ENCODE measurements at regions not wholly inside any gene's neighbourhood (a gene's known extent, or its start where the extent isn't known, plus 50 kb on each side); places are given as distances from the start of the nearest gene placed in this dataset.

GRCh38 chr2:155151472-155151871 is 453.0 kb downstream of the KCNJ3 start:
- TF ChIP-seq, protein P1, sequence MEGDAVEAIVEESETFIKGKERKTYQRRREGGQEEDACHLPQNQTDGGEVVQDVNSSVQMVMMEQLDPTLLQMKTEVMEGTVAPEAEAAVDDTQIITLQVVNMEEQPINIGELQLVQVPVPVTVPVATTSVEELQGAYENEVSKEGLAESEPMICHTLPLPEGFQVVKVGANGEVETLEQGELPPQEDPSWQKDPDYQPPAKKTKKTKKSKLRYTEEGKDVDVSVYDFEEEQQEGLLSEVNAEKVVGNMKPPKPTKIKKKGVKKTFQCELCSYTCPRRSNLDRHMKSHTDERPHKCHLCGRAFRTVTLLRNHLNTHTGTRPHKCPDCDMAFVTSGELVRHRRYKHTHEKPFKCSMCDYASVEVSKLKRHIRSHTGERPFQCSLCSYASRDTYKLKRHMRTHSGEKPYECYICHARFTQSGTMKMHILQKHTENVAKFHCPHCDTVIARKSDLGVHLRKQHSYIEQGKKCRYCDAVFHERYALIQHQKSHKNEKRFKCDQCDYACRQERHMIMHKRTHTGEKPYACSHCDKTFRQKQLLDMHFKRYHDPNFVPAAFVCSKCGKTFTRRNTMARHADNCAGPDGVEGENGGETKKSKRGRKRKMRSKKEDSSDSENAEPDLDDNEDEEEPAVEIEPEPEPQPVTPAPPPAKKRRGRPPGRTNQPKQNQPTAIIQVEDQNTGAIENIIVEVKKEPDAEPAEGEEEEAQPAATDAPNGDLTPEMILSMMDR (IDR thresholded peaks at IDR 0.05; ENCODE audit: low read depth, low read length): no peak
- H3K4me3 ChIP-seq (replicated peaks in 1 of 2; ENCODE audit: low read depth in 2 of 2, low read length in 2 of 2): no peak overlapping the region

DNA sequence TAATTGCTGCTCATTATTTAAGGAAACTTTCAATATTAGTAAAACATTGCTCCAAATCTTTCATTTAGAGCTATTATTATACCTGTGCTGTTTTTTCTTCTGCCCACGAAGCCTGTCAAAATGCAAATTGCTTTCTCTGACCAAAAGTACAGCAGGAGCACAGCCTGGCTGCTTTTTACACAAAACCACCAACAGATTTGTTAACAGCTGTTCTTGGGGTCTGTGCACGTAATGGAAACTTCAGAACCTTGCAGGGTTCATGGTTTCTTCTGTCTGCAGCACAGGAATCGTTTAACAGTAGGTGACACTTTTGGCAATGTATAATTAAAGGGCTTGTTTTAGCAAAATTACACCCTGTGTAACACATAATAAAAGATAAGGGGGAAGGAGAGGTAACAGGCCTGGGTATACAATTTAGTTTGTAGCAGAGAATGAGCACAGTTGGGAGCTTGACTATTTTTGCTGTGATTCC is 447.3 kb downstream of the KCNJ3 start:
- no peak for DNase-seq (ENCODE audit: low read depth in 2 of 2)
- TF ChIP-seq, protein P1 (IDR thresholded peaks at IDR 0.05; ENCODE audit: low read depth, low read length): no peak
- no peak overlapping the region for H3K4me3 ChIP-seq (replicated peaks in 1 of 2; ENCODE audit: low read depth in 2 of 2, low read length in 2 of 2)

More at GRCh38 chr2:155151472-155151871, 453.0 kb downstream of the KCNJ3 start:
- DNase-seq (ENCODE audit: low read depth in 2 of 2): no peak

DNA sequence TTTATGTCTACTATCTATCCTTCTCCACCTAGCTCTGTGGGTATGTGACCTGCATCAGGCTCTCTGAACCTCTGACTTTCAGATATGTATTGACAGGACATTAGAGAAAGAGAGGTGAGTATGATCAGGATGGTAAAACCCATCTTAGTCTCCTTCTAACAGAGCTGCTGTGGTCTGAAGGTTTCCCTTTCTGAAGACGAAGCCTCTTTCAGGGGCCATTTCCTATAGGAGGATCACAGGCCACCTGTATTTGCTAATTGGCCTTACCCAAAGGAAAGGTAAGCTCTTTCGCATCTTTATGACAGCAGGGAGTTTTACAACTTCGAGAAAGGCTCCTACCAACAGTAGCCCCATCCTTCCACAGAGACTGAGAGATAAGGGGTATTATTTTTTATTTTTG is 442.9 kb downstream of the KCNJ3 start:
- TF ChIP-seq, protein P1 (IDR thresholded peaks at IDR 0.05; ENCODE audit: low read depth, low read length): no peak
- no peak overlapping the region for H3K4me3 ChIP-seq (replicated peaks in 1 of 2; ENCODE audit: low read depth in 2 of 2, low read length in 2 of 2)
- DNase-seq (ENCODE audit: low read depth in 2 of 2): no peak

DNA sequence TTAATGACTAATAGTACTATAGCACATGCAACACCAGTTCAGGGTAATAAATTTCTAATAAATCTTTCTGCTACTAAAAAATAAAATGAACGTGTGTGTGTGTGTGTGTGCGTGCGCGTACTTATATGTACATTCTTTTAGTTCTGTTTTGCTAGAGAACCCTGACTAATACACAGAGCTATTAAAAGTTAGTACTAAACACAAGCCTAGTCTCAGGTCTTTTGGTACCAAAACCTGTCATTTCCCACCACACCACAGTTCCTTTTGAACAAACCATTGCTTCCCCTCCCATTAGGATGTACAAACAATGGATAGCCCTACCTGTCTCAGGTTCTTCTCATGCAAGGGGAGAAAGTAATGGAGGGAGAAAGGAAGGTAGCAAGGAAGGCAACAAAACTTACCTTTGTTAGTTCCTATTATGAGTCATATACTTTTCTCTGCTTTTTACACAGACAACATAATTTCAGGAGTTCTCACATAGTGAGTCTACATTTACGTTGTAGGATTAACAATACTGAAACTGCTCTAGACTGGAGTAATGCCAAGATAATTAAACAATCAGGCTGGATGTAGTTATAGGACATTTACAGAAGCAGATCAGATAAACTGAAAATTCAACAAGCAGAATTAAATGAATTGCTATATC is 427.2 kb downstream of the KCNJ3 start:
- no peak for DNase-seq (ENCODE audit: low read depth in 2 of 2)
- TF ChIP-seq, protein P1 (IDR thresholded peaks at IDR 0.05; ENCODE audit: low read depth, low read length): no peak
- H3K4me3 ChIP-seq (replicated peaks in 1 of 2; ENCODE audit: low read depth in 2 of 2, low read length in 2 of 2): no peak overlapping the region

- no peak for DNase-seq (ENCODE audit: low read depth in 2 of 2)
- TF ChIP-seq, protein P1 (IDR thresholded peaks at IDR 0.05; ENCODE audit: low read depth, low read length): no peak
- H3K4me3 ChIP-seq (replicated peaks in 1 of 2; ENCODE audit: low read depth in 2 of 2, low read length in 2 of 2): no peak overlapping the region
These were observed 417.4 kb downstream of the KCNJ3 start for GRCh38 chr2:155115846-155116245.

- TF ChIP-seq, protein P1 (IDR thresholded peaks at IDR 0.05; ENCODE audit: low read depth, low read length): no peak
- no peak overlapping the region for H3K4me3 ChIP-seq (replicated peaks in 1 of 2; ENCODE audit: low read depth in 2 of 2, low read length in 2 of 2)
- no peak for DNase-seq (ENCODE audit: low read depth in 2 of 2)
These were observed 412.6 kb downstream of the KCNJ3 start for GRCh38 chr2:155111070-155111469.

- DNase-seq (ENCODE audit: low read depth in 2 of 2): no peak
- no peak overlapping the region for H3K4me3 ChIP-seq (replicated peaks in 1 of 2; ENCODE audit: low read depth in 2 of 2, low read length in 2 of 2)
- TF ChIP-seq, protein P1 (IDR thresholded peaks at IDR 0.05; ENCODE audit: low read depth, low read length): no peak
These were observed 411.0 kb downstream of the KCNJ3 start for GRCh38 chr2:155109527-155109926.
